Fibroblast of the conjunctiva (primary cell): ENCODE measurements at regions not wholly inside any gene's neighbourhood (a gene's known extent, or its start where the extent isn't known, plus 50 kb on each side); places are given as distances from the start of the nearest gene placed in this dataset.

Experiments
- DNase-seq: peaks from one replicate; pipeline ENCODE4 v3.0.0-alpha.2; 2010; ENCODE audit warnings: low read depth

- no peak for DNase-seq
Measured at GRCh38 chr18:47333926-47334635, 82.6 kb upstream of the SKOR2 start.

GRCh38 chr18:47331641-47332040 is 80.2 kb upstream of the SKOR2 start:
- no peak for DNase-seq

- no peak for DNase-seq
Measured at GRCh38 chr18:47331026-47331425, 79.6 kb upstream of the SKOR2 start.

GRCh38 chr18:47323158-47323557 is 71.7 kb upstream of the SKOR2 start:
- DNase-seq, result no peak

GRCh38 chr18:47321815-47322214 is 70.4 kb upstream of the SKOR2 start:
- DNase-seq, result no peak

- no peak for DNase-seq
Measured at GRCh38 chr18:47317824-47318508, 66.5 kb upstream of the SKOR2 start.

- no peak for DNase-seq
Measured at GRCh38 chr18:47316924-47317323, 65.5 kb upstream of the SKOR2 start.

GRCh38 chr18:47313901-47314300 is 62.4 kb upstream of the SKOR2 start:
- no peak for DNase-seq

- no peak for DNase-seq
Measured at GRCh38 chr18:47311585-47311984, 60.1 kb upstream of the SKOR2 start.
